Smooth muscle cell (in vitro differentiated cells): ENCODE measurements at regions not wholly inside any gene's neighbourhood (a gene's known extent, or its start where the extent isn't known, plus 50 kb on each side); places are given as distances from the start of the nearest gene placed in this dataset.
A peak's percentile ranks its signal among the peaks of the same experiment; 100 is the strongest.

Source experiments
- DNase-seq: peaks from one replicate; lab custom pipeline; 2025; ENCODE audit not compliant: unreplicated experiment; lab: John Stamatoyannopoulos, UW
- H2AFZ ChIP-seq: fragments of 200-600 bp; sonication (generic); 2 replicates; pipeline ENCODE4 v1.6.0; 2016; ENCODE audit warnings: antibody characterized with exemption, low read depth, mild to moderate bottlenecking
- H3F3A ChIP-seq: fragments of 200-600 bp; sonication (generic); 2 replicates; pipeline ENCODE4 v1.6.0; 2017; ENCODE audit warnings: antibody characterized with exemption, low read depth
- H3K27ac ChIP-seq: fragments of 200-600 bp; sonication (generic); 2 replicates; pipeline ENCODE4 v1.5.1; 2016; ENCODE audit warnings: low read depth, mild to moderate bottlenecking
- H3K27me3 ChIP-seq: fragments of 200-600 bp; sonication (generic); 2 replicates; pipeline ENCODE4 v1.6.1; 2016; ENCODE audit warnings: low read depth, mild to moderate bottlenecking
- H3K36me3 ChIP-seq: fragments of 200-600 bp; sonication (generic); 2 replicates; pipeline ENCODE4 v1.5.1; 2016; ENCODE audit warnings: low read depth
- H3K4me1 ChIP-seq: fragments of 200-600 bp; sonication (generic); 2 replicates; pipeline ENCODE4 v1.5.1; 2016; ENCODE audit warnings: low read depth
- H3K4me2 ChIP-seq: fragments of 200-600 bp; sonication (generic); 2 replicates; pipeline ENCODE4 v1.6.0; 2016; ENCODE audit warnings: mild to moderate bottlenecking
- H3K4me3 ChIP-seq: fragments of 200-600 bp; sonication (generic); 2 replicates; pipeline ENCODE4 v1.5.1; 2016; ENCODE audit warnings: mild to moderate bottlenecking
- H3K79me2 ChIP-seq: fragments of 200-600 bp; sonication (generic); 2 replicates; pipeline ENCODE4 v1.6.0; 2016; ENCODE audit warnings: low read depth, mild to moderate bottlenecking
- H3K9ac ChIP-seq: fragments of 200-600 bp; sonication (generic); 2 replicates; pipeline ENCODE4 v1.6.0; 2016; ENCODE audit warnings: low read depth
- H3K9me3 ChIP-seq: fragments of 200-600 bp; sonication (generic); replicated peaks from 2 replicates; pipeline ENCODE4 v1.5.1; 2016; ENCODE audit warnings: low read depth
- H4K20me1 ChIP-seq: fragments of 200-600 bp; sonication (generic); 2 replicates; pipeline ENCODE4 v1.6.0; 2016; ENCODE audit warnings: low read depth
- CTCF ChIP-seq: fragments of 200-600 bp; sonication (generic); IDR thresholded peaks from 2 replicates; pipeline ENCODE4 v1.5.1; 2017; ENCODE audit warnings: borderline replicate concordance, mild to moderate bottlenecking, antibody characterized with exemption; ENCODE audit not compliant: insufficient read depth, poor library complexity, severe bottlenecking
- WGBS: methylation state at CpG from one replicate; pipeline ENCODE4 v1.1.7; 2016; ENCODE audit warnings: low lambda C conversion rate; 5-methylcytosine and 5-hydroxymethylcytosine counted together

- H2AFZ ChIP-seq: peak overlapping the region; percentile 62
- WGBS: 91% methylated on average over 1 of the region's 1 CpG
- DNase-seq: no peak
Observed at GRCh38 chr7:113256883-113257531, 138.7 kb upstream of the SMIM30 start.

GRCh38 chr7:113247198-113247597 is 128.8 kb upstream of the SMIM30 start:
- H4K20me1 ChIP-seq: no peaks in the 10 kb centered on the region
- H3K36me3 ChIP-seq: no peaks in the 10 kb centered on the region
- H3K4me2 ChIP-seq: no peak overlapping the region
- no peaks in the 10 kb centered on the region for H3K79me2 ChIP-seq
- no peaks in the 10 kb centered on the region for H3F3A ChIP-seq
- no peak overlapping the region for H3K9ac ChIP-seq
- H3K4me1 ChIP-seq: no peaks in the 10 kb centered on the region
- WGBS: 82% methylated on average over 3 of the region's 3 CpGs
- no peaks in the 10 kb centered on the region for H3K9me3 ChIP-seq
- H3K4me3 ChIP-seq: no peak overlapping the region
- H3K27ac ChIP-seq: no peak overlapping the region
- H2AFZ ChIP-seq: no peak overlapping the region
- H3K27me3 ChIP-seq: no peaks in the 10 kb centered on the region
- TF ChIP-seq CTCF: no peak
- no peak for DNase-seq

More at GRCh38 chr7:113256883-113257531, 138.7 kb upstream of the SMIM30 start:
- no peaks in the 10 kb centered on the region for H3K4me1 ChIP-seq
- no peaks in the 10 kb centered on the region for H3K9me3 ChIP-seq
- H3K27ac ChIP-seq: no peak overlapping the region
- TF ChIP-seq CTCF: no peak
- no peaks in the 10 kb centered on the region for H3K36me3 ChIP-seq
- no peak overlapping the region for H3K9ac ChIP-seq
- no peaks in the 10 kb centered on the region for H3K27me3 ChIP-seq
- no peak overlapping the region for H3K4me2 ChIP-seq
- H3K4me3 ChIP-seq: no peak overlapping the region
- H3F3A ChIP-seq: no peaks in the 10 kb centered on the region
- no peaks in the 10 kb centered on the region for H4K20me1 ChIP-seq
- H3K79me2 ChIP-seq: no peaks in the 10 kb centered on the region

DNA sequence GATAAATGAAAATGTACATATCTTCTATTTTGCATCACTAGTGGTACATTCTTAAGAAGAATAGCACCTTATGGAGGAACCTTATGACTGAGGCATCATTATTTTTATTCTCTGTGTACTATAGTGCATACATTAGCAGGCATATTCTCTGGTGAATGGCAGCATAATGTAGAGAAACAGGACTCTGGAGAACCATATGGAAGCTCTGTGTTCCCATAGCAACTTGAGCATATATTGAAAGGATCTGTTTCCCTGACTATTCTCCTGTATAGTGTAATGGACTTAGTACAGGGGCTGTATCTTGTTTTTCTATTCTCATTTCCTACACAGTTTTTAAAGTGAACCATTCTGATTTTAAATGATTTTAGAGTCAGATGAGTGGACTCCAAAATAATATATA is 128.4 kb upstream of the SMIM30 start:
- H3K4me3 ChIP-seq: no peak overlapping the region
- no peaks in the 10 kb centered on the region for H3K9me3 ChIP-seq
- H3K9ac ChIP-seq: no peak overlapping the region
- no peaks in the 10 kb centered on the region for H3K4me1 ChIP-seq
- H2AFZ ChIP-seq: no peak overlapping the region
- DNase-seq: no peak
- H3K27ac ChIP-seq: no peak overlapping the region
- H3F3A ChIP-seq: no peaks in the 10 kb centered on the region
- no peaks in the 10 kb centered on the region for H3K36me3 ChIP-seq
- H4K20me1 ChIP-seq: no peaks in the 10 kb centered on the region
- H3K79me2 ChIP-seq: no peaks in the 10 kb centered on the region
- H3K4me2 ChIP-seq: no peak overlapping the region
- TF ChIP-seq CTCF: no peak
- no peaks in the 10 kb centered on the region for H3K27me3 ChIP-seq

DNA sequence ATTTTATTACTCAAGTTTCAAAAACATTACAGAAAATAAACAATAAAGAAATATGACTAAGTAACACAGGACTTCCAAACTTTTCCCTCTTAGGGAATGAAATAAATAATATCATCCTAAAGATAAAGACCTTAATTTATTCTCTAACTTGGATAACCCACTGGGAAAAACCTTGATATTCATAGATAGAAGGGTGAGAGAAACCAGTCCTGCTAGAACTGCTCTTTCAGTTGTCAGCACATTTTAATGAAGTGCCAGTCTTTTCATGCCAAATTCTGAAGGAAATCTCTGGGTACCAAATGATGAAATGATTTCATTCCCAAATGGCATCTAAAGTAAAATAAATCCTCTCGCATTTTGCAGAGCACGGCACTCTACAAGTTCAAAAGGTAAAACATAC is 114.5 kb upstream of the SMIM30 start:
- no peak for TF ChIP-seq CTCF
- H2AFZ ChIP-seq: no peak overlapping the region
- H3K4me1 ChIP-seq: no peaks in the 10 kb centered on the region
- no peak for DNase-seq
- no peaks in the 10 kb centered on the region for H3K9me3 ChIP-seq
- no peaks in the 10 kb centered on the region for H3K79me2 ChIP-seq
- H3K4me2 ChIP-seq: no peak overlapping the region
- H3F3A ChIP-seq: no peaks in the 10 kb centered on the region
- 94% methylated on average over 2 of the region's 2 CpGs for WGBS
- H4K20me1 ChIP-seq: no peaks in the 10 kb centered on the region
- no peak overlapping the region for H3K4me3 ChIP-seq
- no peak overlapping the region for H3K9ac ChIP-seq
- no peaks in the 10 kb centered on the region for H3K27me3 ChIP-seq
- H3K27ac ChIP-seq: no peak overlapping the region
- H3K36me3 ChIP-seq: no peaks in the 10 kb centered on the region
